ENCODE measurements at regions not wholly inside any gene's neighbourhood (a gene's known extent, or its start where the extent isn't known, plus 50 kb on each side); places are given as distances from the start of the nearest gene placed in this dataset.

DNA sequence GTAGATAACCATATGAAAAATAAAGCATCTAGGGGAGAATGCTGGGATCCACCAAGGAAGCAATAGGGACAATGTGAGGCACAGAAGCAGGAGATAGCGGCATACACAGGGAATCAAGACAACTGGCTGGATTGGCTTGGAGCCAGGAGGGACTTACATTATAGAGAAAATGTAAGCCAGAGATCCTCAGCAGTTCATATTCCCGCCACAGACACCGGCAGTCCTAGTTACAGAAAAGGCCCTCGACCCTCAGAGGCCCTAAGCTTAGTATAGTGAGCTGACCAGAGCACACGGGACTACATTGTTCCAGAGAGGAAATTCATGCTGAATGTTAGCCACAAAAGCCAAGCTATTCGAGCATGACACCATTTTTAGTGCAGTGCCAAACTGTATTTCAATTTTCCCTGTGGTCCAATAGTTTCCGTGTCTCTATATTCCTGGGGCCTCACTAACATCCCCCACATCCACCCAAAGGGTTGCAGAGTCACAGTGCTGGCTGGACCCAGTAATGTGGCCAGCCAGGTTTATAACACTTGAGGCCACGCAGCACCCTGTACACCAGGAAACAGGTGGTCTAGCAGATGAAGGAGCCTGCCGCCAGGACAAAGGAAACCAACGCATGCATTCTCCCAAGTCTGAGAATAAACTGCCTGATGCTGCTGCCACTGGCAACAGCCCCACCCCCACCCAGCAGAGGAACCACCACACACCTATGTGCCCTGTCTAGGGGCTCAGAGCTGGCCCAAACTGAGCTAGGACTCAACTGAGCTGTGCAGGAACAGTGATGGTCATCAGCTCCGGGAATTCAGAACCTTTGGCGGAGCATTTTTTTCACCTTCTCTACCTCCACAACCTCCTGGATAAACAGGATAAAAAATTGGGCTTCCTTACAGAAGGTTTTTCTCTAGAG lies 693.2 kb upstream of the CHD1 start:
- TF ChIP-seq CTCF (IDR thresholded peaks at IDR 0.05; ENCODE audit: low read depth, low read length): no peak
- no peak overlapping the region for H3K27ac ChIP-seq
- no peaks in the 10 kb centered on the region for H3K36me3 ChIP-seq
- no peak overlapping the region for H3K4me3 ChIP-seq (ENCODE audit: low read depth, low read length)
- DNase-seq: no peak
- H3K9me3 ChIP-seq (ENCODE audit: severe bottlenecking): no peaks in the 10 kb centered on the region
- H3K27me3 ChIP-seq (ENCODE audit: insufficient read depth, low read depth, severe bottlenecking): no peaks in the 10 kb centered on the region

DNA sequence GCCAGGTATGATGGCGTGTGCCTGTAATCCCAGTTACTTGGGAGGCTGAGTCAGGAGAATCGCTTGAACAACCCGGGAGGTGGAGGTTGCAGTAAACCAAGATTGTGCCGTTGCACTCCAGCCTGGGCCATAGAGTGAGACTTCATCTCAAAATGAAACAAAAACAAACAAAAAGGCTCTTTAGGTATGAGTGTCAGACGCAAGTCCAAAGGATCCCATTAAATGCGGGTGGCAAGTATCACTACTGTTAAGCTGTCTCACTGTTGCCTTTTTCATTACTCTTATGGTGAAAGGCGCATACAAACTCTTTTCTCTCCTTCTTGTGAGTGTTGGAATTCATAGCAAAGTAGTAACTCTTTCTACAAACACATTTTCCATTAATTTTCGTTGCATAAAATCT lies 688.5 kb upstream of the CHD1 start:
- no peak overlapping the region for H3K4me3 ChIP-seq (ENCODE audit: low read depth, low read length)
- DNase-seq: no peak
- TF ChIP-seq CTCF (IDR thresholded peaks at IDR 0.05; ENCODE audit: low read depth, low read length): no peak
- H3K27me3 ChIP-seq (ENCODE audit: insufficient read depth, low read depth, severe bottlenecking): no peaks in the 10 kb centered on the region
- no peaks in the 10 kb centered on the region for H3K36me3 ChIP-seq
- H3K27ac ChIP-seq: no peak overlapping the region
- no peaks in the 10 kb centered on the region for H3K9me3 ChIP-seq (ENCODE audit: severe bottlenecking)

- TF ChIP-seq CTCF (IDR thresholded peaks at IDR 0.05; ENCODE audit: low read depth, low read length): no peak
- no peaks in the 10 kb centered on the region for H3K9me3 ChIP-seq (ENCODE audit: severe bottlenecking)
- DNase-seq: no peak
Observed at GRCh38 chr5:99614888-99615287, 686.1 kb upstream of the CHD1 start.

GRCh38 chr5:99607124-99607523 lies 678.3 kb upstream of the CHD1 start:
- H3K36me3 ChIP-seq: no peaks in the 10 kb centered on the region
- no peak overlapping the region for H3K27ac ChIP-seq
- H3K4me3 ChIP-seq (ENCODE audit: low read depth, low read length): no peak overlapping the region
- no peak for TF ChIP-seq CTCF (IDR thresholded peaks at IDR 0.05; ENCODE audit: low read depth, low read length)
- no peaks in the 10 kb centered on the region for H3K27me3 ChIP-seq (ENCODE audit: insufficient read depth, low read depth, severe bottlenecking)
- H3K9me3 ChIP-seq (ENCODE audit: severe bottlenecking): no peaks in the 10 kb centered on the region
- DNase-seq: no peak

More at GRCh38 chr5:99614888-99615287, 686.1 kb upstream of the CHD1 start:
- no peaks in the 10 kb centered on the region for H3K36me3 ChIP-seq
- no peak overlapping the region for H3K27ac ChIP-seq
- no peaks in the 10 kb centered on the region for H3K27me3 ChIP-seq (ENCODE audit: insufficient read depth, low read depth, severe bottlenecking)
- no peak overlapping the region for H3K4me3 ChIP-seq (ENCODE audit: low read depth, low read length)

- H3K4me3 ChIP-seq (ENCODE audit: low read depth, low read length): no peak overlapping the region
- no peak for TF ChIP-seq CTCF (IDR thresholded peaks at IDR 0.05; ENCODE audit: low read depth, low read length)
- no peaks in the 10 kb centered on the region for H3K27me3 ChIP-seq (ENCODE audit: insufficient read depth, low read depth, severe bottlenecking)
- no peaks in the 10 kb centered on the region for H3K36me3 ChIP-seq
- no peak for DNase-seq
- no peak overlapping the region for H3K27ac ChIP-seq
- H3K9me3 ChIP-seq (ENCODE audit: severe bottlenecking): no peaks in the 10 kb centered on the region
Observed at GRCh38 chr5:99605904-99606303, 677.1 kb upstream of the CHD1 start.

All from WERI-Rb-1 (cell line).